ENCODE measurements at regions not wholly inside any gene's neighbourhood (a gene's known extent, or its start where the extent isn't known, plus 50 kb on each side); places are given as distances from the start of the nearest gene placed in this dataset.
"Not testable (repeated sequence)": the region's sequence is repeated elsewhere in the genome, so short reads cannot be mapped to it uniquely, and the experiment has no call there.

DNA sequence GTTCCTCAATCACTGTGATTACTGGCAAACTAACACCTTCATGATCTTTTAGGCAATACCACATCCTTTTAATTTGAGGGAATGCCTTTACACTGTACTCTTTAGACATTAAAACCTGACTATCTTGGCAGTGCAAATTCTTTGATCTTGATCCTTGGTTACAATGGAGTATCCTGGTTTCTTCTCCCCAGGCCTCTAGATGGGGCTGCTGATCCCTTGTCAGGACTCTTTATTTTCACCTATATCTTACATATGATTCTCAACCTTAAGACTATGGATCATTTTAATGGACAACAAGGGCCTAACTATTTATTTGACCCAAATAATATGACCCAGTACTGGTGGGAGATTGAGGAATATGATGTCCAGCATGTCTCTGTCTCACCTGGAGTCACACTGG, 1005.5 kb upstream of the INTU start:
- DNase-seq: peak; percentile 42

DNA sequence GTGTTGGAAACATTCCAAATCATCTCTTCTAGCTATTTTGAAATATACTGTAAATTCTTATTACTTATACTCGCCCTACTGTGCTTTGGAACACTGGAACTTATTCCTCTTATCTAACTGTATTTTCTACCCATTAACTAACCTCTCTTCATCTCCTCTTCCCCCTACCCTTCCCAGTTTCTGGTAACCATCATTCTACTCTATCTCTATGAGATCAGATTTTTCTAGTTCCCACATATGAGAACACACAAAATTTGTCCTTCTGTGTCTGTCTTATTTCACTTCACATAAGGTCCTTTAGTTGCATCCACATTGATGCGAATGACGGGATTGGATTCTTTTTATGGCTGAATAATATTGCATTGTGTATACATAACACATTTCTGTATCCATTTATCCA, 1003.8 kb upstream of the INTU start:
- no peak for DNase-seq

DNA sequence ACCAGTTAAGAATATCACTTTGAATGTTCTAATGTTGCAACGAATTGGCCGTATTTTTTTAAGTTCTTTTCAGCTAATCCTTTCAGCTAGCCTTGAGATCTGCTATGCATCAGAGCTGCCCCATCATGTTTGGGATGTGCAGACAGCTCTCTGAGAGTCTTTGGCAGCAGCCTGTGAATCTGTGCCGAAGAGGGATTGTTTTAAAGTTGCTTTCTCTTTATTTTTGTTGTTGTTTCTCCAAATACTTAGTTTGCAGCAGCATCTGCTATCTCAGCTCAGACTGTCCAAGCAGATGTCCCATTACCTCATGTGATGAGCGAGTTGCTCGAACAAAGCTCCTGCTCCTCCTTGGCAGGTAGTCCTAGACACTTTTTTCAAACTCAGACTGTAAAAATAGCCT, 1002.5 kb upstream of the INTU start:
- no peak for DNase-seq

DNA sequence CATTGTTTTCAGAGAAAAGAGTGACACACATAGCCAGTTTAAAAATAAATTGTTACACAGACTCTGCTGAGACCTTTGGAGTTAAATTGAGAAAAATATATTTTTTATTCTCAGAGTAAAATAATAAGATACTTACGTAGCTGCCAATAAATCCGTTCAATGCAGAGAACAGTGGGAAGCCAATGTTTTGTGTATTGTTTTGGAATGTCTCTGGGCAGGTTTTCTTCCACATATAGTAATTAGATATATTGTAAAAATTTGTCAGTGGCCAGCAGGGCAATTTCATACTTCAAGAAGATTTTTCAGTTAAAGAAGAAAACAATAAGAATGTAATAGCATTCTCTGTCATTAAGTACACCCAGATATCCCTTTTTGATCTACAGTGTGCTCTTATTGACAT, 999.5 kb upstream of the INTU start:
- DNase-seq: no peak

DNA sequence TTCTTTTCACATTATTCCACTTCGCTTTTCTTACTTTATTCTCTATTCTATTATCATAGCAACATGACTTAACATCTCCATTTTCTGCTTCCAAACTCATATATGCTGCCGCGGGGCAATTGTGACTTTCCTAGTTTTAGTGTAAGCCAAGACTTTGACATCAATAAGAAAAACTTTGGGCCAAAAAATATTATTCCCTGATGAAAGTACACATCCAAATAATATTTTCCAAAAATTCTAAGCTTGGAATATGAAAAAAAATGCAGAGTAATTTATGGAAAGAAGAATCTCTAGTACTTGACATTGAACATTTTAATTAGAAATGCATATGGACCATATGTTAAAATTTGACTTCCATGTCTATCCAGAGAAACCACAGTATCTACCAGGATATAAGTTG, 995.1 kb upstream of the INTU start:
- DNase-seq: no peak

DNA sequence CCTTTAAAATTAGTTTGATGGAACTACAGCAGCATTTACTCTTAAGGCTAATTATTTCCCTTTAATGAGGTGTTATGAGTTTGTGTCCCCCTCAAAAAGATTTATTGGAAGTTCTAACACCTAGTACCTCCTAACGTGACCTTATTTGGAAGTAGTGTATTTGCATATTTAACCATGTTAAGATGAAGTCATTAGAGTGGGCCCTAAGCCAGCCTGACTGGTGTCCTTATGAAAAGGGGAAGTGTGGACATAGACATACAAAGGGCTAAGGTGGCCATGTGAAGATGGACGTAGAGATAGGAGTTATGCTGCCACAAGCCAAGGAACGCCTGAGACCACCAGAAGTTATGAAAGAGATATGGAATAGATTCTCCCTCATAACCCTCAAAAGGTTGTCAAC, 985.4 kb upstream of the INTU start:
- no peak for DNase-seq

DNA sequence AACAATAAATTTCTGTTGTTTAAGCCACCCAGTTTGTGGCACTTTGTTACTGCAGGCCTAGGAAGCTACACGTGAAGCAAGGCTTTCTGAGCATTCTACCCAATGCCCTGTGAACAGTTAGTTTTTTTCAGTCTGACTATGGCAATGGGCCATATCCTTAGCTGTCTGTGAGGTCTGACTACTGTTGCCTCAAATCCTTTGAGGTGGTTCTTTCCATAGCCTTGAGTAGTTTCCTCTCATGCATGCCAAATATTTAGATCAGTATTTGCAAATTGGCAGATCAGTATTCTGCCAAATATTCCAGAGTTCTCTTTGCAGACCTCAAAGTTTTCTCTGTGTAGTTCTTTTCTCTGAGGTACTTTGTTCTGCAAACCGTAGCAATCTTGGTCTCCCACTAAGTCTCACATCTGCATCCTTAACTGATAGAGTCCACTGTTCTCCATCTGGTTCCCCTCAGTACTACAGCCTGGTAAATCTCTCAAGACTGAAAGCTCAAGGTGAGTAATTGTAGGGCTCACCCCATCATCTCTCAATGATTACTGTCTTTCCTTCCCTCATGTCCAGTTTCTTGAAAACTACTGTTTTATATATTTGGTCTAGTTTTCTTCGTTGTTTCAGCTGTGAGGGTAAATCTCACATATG, 984.9 kb upstream of the INTU start:
- peak; percentile 69 for DNase-seq

DNA sequence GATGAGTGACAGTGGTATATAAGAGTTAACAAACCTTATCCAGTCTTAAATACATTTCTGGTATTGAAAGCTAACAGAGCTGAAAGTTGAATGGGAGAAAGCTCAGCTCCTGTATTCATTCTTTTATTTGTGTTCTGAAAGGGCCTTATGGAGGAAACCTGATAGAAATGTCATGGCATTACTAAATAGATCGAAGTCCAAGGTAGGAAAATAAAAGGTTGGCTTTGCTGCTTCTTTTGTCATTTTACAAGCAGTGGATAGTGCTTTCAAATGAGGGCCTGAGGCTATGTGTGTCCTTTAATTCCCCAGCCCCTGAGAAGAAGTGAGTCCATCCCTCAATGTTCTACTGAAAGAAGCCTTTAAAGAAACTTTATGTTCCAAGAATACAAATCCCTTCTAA, 974.3 kb upstream of the INTU start:
- no peak for DNase-seq

DNA sequence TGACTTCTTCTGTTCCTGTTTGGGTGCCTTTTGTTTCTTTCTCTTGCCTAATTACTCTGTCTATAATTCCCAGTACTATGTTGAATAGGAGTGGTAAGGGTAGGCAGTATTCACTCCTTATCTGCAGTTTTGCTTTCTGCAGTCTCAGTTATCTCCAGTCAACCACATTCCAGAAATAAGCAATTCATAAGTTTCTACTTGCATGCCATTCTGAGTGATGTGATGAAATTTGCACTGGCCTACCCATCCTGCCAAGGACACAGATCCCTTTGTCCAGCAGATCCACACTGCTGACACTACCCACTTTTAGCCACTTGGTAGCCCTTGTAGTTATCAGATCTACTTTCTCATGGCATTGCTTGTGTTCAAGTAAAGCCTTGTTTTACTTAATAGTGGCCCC, 971.6 kb upstream of the INTU start:
- DNase-seq: no peak

DNA sequence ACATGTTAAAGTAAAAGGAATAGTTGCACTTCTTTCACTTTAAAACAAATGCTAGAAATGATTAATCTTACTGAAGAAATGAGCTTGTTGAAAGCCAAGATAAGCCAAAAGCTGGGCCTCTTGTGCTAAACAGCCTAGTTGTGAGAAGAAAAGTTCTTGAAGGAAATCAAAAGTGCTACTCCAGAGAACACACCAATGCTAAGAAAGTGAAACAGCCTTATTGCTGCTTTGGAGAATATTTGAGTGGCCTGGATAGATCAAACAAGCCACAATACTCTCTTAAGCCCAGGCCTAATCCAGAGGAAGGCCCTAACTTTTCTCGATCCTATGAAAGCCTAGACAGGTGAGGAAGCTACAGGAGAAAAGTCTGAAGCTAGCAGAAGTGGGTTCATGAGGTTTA, 967.9 kb upstream of the INTU start:
- no peak for DNase-seq

DNA sequence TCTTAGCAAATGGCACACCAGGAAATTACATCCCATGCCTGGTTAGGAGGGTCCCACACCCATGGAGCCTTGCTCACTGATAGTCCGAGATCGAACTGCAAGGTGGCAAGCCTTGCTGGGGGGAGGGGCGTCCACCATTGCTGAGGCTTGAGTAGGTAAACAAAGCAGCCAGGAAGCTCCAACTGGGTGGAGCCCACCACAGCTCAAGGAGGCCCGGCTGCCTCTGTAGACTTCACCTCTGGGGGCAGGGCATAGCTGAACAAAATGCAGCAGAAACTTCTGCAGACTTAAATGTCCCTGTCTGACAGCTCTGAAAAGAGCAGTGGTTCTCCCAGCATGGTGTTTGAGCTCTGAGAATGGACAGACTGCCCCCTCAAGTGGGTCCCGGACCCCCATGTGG, 962.7 kb upstream of the INTU start:
- not testable (repeated sequence) for DNase-seq

DNA sequence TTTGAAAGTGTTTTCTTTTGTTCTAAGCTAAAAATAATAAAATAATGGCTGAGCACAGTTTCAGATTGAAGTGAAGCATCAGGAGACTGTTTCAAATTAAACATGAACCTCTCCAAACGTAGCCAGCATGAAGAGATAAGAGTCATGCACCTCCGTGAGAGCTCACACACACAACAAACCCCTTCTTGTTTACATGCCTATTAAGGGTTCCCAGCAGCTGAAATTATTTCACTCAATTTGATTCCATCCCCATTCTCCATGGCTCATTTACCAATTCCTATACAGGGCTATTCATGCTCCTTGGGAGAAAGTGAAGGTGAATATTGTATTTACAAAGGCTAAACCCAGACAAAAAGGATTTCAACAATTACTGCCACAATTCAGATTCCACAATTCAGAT, 954.1 kb upstream of the INTU start:
- no peak for DNase-seq

DNA sequence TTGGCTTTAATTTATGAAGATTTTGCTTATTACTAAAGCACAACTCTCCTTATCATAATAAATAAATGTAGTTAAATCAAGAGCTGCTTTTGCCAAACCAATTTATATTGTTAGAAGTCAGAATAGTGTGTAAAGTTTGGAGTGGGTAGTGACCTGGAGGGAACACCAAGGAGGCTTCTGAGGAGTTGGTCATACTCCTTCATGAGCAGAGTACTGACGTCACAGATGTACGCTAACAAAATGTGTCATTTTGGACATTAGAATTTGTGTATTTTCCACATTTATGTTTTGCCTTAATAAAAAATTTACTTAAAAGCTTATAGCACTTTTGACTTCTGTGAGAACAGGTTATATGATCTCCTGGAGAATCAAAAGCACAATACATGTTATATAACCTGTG, 953.5 kb upstream of the INTU start:
- no peak for DNase-seq

DNA sequence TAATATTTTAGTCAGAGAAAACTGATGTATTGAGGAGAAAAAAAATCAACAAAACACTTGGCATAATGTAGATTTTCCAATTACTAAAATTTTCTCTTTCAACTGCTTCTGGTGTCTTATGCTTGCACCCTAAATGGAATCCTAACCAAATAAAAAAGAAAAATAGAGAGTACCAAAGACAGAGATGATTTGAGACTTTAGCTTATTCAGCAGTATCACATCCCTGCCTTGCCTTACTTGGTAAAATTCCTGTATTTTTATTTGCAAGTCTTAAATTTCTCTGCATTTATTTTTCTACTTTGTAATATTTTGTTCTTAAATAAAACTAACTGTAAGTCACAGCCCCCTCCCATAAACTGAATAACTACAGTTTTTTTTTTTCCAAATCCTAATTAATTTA, 950.5 kb upstream of the INTU start:
- DNase-seq: no peak

DNA sequence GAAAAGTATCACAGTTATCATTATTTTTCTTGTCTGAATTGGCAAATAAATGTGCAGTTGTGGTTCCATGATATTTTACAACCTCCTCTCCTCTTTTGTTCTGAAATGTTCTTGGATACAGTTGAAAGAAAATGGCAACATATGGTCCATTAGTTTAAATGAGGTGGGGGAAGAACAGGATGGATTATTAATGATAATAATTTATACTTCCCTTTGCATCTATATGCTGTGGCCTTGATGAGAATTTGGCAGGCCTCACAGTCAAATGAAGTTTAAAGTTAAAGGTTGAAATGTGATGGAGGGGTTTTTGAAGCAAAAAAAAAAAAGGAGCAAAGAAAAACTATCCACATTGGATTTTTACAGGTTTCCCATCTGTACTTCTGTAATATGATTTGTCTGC, 946.3 kb upstream of the INTU start:
- DNase-seq: no peak

DNA sequence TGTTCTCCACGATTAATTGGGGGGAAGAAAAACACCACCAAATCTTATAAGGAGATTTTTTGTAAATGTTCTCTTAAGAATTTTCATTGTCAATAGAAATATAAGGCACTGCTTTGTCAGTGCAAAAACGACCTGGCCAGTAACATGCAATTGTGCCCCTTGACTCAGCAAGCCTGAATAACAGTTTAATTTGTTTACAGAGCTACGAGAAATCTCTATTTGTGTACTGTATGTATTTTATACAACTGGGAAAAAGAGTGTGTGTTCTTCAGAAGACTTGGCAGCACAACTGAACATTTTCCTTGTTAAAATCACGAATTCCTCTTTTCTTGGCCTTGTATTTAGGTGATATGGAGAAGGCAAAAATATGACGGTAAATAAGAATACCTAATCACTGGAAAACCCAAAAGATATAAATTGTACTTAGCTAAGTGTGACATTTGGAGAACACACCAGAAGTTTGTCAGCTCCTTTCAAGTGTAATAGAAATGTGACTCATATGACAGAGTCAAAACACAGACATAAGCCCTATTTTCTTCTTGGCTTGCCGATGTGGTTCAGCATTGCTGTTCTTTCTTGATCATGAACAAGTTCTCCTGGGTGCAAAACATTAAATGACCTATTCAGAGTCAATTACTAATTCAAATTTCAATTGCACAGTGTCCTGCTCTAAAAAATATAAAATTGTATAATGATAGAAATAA, 945.0 kb upstream of the INTU start:
- DNase-seq: peak; percentile 16

DNA sequence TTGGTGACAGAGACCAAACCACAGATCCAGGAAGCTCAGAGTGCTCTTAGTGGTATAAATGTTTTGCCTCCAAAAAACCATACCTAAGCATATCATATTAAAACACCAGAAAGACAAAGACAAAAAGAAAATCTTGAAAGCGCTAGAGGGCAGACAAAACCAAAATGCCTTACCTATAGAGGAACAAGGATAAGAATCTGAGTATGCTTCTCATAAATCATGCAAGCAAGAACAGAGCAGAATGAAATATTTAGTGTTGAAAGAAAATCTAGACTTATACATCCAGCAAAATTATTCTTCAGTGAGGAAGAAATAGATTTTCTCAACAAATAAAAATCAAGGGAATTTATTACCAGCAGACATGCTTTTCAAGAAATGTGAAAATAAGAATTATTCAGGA, 941.0 kb upstream of the INTU start:
- DNase-seq: no peak

DNA sequence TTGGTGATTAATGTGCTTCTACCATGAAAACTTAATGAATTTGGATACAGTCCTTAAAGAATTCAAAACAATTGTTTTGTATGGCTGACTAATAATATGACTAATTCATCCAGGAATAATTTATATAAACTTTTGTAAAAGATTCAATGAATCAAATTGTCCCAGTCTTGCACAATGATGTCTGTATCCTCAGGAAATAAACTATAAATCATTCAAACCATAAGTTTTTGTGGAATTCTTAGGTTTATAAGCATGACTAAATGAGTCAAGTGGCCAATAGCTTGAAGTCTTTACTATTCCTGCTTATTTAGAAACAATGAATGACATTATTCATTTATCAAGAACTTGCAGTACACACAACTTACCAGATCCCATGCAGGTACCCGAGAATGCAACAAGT, 935.0 kb upstream of the INTU start:
- peak; percentile 88 for DNase-seq

DNA sequence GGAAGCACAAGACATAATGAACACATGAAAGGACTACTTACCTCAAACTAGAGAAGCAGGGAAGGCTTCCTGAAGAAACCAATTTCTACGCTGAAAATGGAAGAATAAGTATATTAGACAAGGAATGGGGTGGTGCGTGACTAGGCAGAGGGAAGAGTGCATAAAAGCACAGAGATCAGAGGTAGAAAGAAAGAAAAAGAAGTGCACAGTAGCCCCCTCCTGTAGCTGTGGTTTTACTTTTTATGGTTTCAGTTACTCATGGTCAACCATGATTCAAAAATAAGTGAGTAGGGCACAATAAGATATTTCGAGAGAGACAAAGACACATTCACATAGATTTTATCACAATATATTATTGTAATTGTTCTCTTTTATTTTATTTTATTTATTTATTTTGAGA, 934.5 kb upstream of the INTU start:
- DNase-seq: no peak

DNA sequence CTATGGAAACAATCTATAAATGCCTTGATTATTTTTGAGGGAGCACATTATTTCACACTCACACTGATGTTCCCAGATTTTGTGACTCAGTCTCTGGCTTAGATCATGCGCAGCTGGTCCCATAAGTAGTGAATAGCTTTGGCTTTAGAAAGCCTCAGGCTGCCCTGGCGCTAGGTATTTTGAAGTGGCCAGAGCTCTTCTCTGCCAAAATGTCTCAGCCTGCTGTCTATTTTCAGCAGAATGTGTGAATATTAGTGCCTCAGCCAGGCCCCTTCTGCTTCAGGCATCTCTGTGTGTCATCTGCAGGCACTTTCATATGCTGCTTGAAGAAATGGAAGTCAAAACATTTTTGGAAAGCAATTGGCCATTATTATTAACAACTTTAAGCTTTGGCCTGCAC, 931.0 kb upstream of the INTU start:
- DNase-seq: peak; percentile 75

DNA sequence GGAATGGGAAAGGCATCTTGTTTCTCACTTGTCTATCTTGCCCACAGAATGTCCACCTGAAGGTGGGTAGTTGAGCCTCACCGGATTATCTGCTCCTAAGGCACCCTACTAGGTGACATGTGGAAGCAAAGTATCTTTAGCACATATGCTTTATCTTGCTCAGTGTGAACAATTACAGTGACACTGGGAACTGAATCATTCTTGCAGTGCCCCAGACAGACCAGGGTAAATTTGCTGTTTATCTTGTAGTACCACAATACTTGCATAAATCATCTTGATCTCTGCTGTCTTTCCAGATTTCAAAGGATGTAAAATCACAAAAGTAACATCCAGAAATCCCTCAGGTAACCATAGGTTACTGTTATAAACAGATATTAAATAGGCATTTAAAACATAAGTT, 930.0 kb upstream of the INTU start:
- DNase-seq: no peak

DNA sequence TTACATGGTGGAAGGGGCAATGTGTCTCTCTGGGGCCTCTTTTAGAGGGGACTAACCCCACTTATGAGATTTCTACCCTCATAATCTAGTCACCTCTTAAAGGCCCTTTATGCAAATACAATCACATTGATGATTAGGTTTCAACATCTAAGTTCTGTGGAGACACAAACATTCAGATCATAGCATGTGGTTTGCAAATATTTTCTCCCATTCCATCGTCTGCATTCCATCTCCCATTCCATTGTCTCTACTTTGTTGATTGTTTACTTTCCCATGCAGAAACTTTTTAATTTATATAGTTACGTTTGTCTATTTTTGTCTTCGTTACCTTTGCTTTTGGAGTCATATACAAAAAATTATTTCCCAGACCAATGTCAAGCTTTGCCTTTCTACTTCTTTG, 927.5 kb upstream of the INTU start:
- peak; percentile 75 for DNase-seq

DNA sequence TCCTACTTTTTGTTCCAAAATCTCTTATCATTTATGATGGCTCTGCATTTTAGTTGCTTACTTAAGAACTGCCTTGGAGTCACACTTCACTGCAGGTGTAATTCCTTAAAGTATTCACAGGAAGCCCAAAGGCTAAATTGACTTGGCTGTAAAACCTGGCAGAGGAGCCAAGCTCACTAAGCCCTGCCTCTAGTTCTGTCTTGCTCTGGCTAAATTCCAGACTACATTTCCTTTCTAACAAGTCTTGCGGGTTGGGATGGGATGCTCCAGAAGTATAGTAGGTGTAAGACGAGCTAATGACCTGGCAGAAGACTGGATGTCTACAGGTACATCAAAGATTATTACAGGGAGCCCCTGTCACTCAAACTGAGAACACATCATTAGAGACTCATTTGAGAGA, 924.0 kb upstream of the INTU start:
- no peak for DNase-seq

DNA sequence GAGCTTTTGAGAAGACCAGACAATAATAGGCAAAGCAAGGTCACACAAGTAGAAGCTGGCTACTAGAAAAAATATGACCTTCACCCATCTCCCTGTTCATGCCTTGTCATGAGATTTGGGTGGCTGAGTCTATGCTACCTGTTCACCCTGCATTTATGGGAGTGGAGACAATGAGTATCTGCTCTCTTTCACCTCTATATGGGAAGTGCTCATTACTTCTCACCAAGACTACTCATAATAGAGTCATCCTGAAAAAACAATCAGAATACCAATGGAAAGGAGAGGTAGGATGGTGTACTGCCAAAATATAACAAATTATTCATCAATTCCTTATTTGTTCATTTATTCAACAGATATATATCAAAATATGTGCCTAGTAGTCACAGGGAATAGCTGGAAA, 921.8 kb upstream of the INTU start:
- no peak for DNase-seq

DNA sequence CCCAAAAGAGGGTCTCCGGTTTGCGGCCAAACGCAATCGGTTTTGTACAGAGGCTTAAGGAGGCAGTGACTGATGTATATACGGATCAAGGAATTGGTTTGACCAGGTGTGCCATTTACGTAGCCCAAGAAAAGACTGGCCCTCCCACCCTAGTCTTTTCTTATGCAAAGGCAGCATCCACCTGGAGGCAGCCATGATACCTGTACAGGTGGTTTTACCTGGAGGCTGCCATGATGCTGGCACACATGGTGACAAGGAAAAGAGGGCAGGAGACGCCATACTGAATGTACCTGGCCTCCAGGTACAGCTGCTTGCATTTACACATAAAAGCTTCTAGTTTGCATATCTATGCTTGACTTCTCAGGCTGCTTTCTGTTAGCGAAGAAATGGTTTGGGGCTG, 917.7 kb upstream of the INTU start:
- DNase-seq: no peak

Data from fibroblast of skin of right biceps (primary cell).